ENCODE measurements at regions not wholly inside any gene's neighbourhood (a gene's known extent, or its start where the extent isn't known, plus 50 kb on each side); places are given as distances from the start of the nearest gene placed in this dataset.

DNA sequence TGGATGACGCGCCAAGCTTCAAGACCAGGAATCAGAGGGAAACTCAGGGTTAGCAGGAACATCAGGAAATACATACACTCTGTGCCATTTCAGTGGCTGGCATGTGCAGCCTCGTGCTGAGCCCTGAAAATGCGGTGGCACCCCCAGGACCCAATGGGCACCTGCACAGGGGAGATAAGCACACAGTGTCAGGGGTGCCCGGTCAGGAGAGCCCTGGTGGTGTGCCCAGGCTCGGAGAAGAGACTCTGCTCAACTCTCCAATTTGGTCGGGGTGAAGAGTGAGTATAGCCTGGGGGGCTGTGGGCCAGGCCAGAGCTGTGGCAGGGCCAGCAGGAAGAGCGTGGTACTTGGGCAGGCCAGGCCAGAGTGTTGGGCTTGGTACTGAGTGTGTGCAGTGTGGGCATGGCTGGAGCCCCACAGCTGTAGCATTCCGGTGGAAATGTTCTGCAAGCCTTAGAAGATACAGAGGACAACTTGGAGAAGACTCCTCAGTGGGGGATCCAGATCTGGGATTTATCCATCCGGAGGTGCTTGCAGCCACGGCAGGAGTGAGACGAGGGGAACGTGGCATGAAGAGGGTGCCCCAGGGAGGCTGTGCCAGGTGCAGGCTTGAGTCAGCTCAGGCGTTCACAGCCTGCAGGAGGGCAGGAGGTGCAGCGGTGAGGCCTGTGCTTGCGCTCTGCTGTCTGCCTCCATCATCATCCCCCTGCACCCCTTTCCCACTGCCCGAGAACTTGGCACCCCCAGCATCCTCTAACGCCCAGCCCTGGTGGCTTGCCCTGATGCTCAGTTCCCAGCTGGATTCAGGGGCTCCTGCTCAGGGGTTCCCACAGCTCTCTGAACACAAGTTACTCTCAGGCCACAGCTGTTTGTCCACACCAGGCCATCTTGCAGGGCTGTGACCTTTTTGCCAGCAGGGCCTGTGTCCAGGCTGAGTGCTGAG, 451.7 kb upstream of the HS6ST1 start:
- no peak for DNase-seq

DNA sequence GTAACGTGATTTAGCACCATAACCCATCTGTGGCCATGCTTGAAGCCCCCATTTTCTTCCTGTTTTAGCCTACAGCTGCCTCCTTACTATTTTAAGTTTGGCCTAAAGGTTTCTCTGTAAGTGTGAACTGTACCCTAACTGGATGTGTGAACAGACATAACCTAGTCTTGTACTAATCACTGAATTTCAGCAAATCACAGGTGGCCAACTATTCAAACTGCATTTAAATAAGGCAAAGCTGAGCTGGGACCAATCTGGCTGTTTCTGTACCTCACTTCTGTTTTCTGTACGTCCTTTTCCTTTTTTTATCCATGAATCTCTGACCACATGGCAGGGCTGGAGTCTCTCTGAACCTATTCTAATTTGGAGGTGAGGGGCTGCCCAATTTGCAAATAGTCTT, 452.7 kb upstream of the HS6ST1 start:
- no peak for DNase-seq

DNA sequence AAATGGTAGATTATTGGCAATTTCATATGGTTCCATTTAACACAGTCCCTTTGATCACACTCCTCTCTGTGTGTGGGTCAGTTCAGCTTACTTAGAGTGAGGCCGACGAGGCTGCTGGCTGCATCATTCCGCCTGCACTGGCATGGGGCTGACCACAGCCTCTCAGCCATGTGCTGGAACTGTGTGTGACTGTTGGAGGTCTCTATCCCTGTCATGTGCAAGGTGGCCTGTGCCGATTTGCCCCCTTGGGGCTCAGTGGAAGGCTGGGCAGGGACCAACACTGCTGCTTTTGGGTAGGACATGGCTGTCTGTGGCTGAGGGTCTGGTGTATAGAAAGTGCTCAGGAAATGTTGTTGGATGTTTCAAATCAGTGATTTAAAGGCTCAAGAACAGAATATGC, 454.0 kb upstream of the HS6ST1 start:
- DNase-seq = no peak

DNA sequence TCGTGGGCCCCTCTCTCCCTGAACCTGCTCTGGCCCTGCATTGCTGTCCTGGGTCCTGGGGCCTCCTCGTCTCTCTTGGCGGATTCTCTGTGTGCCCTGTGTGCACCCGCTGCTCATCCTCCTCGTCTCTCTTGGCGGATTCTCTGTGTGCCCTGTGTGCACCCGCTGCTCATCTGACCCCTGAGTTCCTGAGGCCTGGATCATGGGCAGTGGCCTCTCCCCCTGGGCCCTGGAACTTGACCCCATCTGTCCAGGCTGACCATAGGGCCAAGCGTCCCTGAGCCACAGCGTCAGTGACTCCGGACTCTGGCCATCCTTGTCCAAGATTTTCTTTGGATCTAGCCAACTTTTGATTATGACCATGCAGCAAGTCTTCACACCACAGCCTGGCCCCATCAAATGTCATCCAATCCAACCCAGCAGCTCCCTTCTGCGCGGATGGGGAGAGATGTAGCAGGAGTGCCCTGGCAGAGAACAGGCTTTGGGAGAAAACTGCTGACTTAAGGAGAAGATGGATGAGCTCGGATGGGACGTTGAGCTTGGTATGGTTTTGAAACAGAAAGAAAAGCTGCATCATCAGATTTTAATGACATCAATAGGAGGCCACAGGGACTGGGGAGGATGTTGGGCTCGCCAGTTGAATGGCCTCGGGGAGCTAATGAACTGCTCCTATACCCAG, 455.1 kb upstream of the HS6ST1 start:
- DNase-seq = no peak

DNA sequence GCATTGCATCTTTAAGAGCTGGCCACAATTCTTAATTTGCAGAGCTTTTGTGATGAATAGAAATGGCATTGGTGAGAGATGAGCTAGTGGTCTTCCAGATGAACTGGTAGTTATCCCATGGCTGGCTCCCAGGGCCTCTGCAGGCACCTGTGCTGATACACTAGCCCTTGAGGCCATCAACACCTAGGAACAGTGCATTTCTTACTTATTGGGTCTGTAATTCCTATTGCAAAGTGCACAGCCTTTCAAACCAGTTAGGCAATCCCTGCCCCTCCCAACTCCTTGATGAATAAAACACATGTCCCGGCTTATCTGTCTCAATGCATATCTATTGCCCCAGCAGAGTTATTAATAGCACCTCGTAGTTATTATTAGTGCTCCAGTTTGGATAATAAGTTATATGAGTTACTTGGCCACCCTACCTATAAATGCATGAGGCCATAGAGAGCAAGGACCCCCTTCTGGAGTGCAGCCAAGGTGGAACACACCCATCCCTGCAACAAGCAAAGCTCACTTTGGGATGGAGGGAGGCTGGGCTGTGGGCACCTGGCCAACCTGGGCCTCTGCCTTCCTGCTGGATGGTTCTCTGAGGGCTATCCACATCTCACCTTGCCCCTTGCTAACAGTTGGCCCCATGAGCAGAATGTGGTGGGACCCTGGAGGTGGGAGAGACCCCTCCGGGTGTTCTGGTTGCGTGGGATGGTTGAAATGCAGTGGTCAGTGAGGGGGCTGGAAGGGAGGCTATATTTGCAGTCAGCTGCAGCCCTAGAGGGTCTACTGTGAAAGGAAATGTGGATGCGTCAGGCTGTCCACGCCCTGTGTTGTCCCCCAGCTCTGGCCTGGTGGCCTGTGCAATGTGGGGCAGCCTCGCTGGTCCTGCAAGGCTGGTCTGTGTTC, 455.9 kb upstream of the HS6ST1 start:
- DNase-seq = no peak

DNA sequence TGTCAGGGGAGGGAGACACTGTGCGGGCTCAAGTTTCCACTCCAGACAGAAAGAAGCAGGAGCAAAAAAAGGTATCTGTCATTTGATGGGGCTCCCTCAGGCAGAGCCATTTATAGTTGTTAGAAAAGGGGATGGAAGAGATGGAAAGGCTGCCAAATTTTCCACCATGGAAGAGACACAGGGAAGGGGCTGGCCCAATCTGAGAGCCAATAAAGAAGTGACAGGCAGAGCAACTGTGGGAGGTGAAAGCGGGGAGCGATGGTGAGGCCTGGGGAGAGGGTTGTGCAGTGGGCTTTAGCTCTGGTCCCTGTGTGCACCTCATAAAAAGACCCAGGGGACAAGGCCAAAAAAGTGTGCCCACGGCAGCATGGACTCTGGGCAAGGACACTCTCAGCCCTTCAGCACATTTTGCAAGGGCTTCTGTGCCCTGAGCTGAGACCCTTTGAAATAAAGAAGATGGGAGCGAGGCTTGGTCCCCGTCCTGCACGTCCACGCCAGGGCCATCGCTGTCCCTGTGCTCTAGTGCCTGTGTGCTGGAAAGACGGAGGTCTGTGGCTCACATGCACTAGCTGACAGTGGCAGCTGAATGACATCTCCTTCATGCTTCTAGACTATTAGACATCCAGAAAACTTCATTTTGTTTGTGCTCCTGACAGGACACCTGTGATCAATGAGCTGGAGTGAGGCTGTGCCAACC, 456.7 kb upstream of the HS6ST1 start:
- no peak for DNase-seq

DNA sequence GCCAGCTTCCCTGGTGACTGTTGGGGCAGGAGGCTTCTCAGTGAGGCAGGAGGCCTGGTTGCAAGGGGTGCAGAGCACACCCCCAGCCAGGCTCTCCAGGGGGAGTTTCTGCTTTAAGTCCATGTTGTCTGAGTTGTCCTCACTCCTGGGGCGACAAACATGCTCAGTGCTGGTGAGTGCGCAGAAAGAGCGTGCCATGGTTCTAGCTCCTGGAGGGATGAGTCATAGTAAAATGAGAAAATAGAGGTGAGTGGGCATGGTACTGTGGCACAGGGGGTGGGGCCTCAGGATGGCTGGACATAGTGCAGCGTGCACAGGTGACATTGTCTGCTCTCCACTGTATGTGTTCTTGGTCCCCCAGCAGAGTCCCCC, 457.2 kb upstream of the HS6ST1 start:
- DNase-seq = no peak

DNA sequence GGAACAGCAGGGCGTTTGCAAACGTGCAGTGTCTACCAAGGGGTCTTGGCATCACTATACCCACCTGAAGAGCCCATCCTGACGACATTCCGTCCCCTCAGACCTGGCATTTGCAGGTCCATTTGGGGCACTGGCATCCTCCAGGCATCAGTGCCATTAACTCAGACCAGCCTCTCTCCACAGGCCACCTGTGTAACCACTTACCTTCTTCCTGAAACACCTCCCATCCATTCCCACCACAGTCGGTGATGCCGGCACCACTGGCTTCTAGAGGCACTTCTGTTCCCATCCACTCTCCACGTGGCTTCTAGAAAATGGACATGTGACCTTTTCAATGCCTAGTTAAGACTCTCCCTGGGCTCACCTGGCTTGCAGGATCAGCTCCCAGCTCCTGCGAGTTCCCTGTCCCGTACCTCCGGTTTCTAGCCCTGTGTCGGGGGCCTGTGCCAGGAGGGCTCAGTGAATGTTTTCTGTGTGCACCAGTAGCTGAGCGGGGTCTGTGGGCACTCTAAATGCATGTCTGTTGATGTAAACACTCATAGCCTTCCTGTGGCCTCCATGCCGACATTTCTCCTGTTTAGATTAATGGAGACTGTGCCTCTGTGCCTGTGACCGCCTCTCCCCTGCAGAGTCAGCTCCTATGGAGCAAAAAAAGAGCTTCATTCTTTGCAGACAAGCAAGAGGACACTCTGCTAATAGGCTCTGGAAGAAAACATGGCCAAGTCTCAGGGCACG, 458.0 kb upstream of the HS6ST1 start:
- DNase-seq = no peak

DNA sequence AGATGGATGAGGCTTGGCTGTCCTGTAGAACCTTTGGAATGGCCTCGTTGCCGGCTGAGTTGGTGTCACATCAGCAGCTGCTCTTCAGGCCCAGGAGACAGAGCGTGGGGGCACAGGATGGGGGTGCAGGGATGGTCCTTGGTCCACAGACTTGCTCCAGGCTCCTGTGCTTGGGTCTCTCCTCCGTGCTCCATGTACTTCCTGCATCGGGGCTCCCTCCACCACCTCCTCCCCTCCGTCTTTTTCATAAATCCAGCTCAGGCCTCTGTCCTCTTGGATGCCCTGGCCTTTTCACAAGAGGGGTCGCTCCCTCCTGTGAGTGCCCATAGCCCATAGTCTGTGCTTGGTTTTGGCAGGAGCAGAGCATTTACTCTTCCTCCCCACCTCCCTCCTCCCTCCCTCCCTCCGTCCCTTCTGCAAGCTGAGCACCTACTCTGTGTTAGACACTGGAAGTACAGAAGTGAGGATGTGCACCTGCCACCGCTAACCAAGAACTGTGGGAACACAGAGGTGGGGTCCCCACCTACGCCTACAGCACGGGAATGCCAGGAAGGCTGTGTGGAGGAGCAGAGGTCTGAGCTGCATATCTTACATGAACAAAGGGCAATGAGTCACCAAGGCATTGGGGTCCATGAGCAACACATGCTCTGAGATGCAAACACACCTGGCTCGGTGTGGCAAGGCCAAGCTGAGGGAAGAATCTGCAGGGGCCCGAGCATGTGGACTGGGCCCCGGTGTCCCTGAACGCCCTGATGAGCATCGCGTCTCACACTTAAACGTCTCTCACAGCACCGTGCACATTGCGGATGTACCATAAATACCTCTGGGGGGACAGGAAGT, 458.7 kb upstream of the HS6ST1 start:
- DNase-seq = no peak

DNA sequence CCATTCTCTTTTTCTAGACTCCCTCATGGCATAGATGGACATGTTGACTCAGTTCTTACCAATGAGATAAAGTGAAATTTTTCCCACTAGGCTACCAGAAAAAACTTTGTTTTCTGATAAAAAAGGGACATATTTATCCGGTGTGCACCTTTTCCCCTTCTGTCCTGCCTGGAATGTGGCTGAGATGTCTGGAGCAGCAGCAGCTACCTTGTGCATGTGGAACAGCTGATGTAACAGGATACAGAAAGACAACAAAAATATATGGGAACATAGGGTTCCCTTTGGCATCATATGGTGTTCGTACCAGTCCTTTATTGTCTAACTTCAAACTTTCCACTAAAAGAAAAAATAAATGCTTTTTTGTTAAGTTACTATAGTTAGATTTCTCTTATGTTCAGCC, 460.2 kb upstream of the HS6ST1 start:
- DNase-seq = no peak

DNA sequence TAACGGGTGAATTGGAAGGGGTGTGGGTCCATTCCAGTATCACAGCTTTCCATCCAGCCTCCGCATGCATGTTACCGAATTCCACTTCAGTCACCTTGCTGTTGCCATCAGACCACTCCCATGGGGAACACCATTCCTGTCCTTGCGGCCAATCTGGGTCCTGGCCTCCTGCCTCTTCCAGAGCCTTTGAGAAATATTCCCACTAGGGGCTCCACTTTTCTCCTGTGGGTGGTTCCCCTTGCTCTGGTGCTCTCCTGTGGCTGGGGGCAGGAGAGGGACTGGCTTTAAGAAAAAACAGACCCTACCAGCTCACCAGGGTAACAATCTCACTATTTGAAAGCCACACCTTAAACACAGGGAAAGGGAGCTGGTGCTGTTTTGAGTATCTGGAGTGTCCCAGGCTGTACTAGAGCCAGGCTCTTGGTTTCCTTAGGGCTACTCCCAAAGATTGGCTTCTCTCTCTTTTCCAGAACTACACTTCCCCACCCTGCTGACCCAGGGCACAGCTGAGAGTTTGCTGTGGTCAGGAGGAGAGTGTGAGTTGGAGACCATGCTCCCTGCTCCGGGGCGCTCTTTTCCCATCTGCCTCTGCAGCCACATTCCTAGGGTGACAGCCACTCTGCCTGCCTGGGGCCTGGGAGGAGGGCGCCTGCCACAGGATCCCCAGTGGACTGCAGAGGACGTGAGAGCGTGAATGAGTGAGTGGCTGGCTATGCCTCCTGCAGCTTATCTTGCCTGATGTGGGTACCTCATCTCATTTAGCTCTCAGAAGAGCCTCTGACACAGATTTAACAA, 460.8 kb upstream of the HS6ST1 start:
- DNase-seq = no peak

DNA sequence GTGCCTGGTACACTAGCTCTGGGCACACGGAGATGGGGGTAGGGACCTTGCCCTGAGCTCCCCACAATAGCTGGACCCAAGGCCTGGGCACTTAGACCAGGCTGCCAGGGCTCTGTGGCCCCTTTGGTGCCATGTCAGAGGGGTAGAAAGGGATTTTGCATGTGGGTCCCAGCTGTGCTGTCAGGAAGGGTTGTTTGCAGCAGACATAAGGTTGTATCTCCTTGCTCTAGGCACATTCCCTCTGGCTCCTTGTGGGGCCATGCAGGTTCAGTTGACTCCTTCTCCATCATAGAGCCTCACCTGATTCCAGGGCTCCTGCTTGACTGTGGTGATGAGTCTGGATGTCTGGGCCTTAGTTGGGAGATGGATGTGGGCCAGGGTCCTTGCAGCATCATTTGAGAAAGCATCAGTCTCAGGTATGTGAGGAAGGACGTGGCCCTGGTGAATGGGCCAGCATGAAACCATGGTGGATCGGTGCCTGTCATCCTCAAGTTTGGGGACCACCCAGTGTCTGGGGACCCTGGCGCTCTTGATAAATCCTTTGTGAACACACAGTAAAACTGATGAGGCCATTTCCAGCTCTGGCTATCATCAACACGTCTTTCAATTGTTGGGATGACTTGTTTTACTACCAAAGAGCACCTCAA, 461.9 kb upstream of the HS6ST1 start:
- DNase-seq = no peak

DNA sequence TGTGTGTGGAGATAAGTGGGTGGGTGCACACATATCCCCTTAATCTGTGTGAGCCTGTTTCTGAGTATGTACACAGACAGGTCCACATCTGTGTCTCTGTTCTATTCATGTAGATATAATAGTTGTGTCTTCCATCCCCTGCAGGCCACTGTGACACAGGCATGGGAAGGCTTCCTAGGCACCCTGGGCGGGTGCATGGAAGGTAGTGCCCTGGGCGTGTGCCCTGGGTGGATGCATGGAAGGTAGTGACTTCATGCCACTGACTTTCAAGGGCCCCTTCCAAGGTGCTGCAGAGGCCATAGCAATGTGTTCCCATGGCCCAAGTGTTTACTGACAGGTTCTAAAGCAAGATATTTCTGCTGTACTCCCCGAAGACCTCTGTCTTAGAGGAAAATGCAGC, 462.5 kb upstream of the HS6ST1 start:
- DNase-seq = no peak

DNA sequence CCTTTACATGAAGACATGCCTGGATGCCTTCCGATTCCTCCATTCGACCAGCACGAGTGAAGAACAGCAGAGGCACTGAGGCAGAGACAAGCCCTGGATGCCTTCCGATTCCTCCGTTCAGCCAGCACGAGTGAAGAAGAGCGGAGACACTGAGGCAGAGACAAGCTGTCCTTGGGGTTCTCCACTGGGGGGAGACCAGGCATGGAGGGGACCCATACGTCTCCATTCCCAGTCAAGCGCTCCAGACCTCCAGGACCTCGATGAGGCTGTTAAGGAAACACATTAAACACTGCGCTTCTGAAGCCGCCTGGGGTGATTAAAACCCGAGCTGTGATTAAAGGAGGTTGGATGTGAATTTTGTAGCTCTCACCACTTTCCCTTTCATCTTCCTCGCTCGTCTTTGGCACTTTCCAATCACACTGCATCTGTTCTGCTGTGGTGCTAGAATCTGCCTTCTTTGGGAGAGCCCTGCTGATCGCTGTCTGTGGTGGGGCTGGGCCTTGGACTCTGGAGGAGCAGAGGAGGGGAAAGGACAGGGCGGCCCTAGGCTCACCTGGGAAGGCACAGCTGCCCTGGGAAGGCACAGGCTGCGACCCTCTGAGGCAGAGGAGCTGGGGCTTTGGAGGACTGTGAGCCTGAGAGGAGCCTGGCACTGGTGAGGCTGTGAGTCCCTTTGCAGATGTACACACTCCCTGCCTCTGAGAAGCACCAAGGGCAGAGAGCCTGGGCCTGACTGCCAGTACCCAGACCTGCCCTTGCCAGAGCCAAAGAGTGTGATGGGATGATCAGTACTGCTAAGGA, 463.1 kb upstream of the HS6ST1 start:
- DNase-seq = no peak

DNA sequence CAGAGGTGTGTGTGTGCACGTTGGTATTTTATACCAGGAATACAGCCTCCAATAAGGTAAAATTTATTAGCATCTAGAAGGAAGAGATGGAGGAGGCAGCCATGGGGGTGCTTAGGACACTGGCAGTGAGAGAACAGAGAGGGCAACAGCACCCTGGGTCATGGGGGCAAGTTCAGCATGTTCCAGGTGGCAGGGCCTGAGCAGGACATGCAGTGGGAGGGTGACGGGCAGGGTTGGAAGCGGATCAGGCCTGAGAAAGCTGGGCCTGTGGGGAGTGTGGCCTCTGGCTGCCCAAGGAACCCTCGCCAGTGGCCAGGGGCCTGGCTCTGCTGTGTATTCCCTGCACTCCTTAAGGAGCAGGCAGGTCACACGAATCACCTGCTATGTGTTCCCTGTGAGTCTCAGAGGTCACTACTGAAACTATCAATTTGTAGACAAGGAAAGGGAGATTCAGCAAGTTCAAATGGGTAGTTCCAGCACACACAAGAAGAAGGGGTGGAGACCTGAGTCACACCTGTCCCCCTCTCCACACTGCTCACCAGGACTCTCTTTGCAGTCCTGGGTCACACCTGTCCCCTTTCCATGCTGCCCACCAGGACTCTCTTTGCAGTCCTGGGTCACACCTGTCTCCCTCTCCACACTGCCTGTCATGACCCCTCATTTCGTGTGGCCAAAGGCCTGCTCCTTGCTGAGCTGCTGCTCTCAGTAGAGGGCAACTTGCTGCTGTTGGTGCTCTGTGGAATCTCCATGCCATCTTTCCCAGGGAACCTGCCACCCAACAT, 463.9 kb upstream of the HS6ST1 start:
- DNase-seq = no peak

DNA sequence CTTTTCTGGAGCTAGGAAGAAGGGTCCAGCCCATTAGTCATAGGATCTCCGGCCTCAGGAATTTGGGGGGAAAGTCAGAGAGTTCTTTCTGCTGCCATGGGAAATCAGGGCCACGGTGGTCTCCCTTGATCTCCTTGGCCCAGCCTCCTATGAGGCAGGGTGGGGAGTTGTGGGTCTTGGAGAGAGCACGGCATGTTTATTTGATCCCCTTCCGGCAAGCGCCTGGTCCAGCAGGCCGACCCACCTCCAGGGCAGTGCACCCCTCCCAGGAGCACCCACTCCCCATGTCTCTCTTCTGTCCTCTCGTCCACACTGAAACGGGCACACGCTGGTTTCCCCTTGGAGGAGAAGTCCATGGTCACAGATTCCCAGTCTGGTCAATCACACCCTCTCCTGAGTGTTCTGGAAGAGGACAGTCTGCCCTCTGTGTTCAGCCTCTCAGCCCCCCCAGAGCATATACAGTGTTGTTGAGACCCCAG, 464.6 kb upstream of the HS6ST1 start:
- DNase-seq = no peak

DNA sequence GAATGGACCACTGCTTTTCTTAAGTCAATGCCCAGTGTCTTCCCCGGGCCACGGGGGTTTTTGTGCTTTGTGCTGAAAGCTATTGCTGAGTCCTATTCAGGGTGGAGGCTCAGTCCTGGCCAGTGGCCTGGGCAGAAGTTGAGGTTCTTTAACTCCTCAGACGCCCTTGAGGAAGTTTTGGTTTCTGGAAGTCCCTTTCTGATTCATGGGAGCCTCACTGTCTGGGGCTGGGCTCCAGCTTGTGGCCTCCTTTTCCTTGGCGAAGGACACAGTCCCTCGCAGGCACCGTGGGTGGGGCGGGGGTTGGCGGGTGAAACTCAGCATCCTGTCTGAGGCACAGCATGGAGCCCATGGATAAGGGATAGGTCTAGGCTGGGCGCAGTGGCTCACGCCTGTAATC, 465.2 kb upstream of the HS6ST1 start:
- DNase-seq = no peak

Data from left hindlimb (tissue), 1 donor.